AG10803 (cell line): ENCODE measurements at regions not wholly inside any gene's neighbourhood (a gene's known extent, or its start where the extent isn't known, plus 50 kb on each side); places are given as distances from the start of the nearest gene placed in this dataset.
"Not testable (repeated sequence)": the region's sequence is repeated elsewhere in the genome, so short reads cannot be mapped to it uniquely, and the experiment has no call there.

Source experiments
- DNase-seq: peaks from one replicate; pipeline ENCODE4 v3.0.0; 2010; ENCODE audit warnings: low read depth
- H3K4me3 ChIP-seq: 2 replicates; pipeline ENCODE4 v1.5.1; 2011; ENCODE audit warnings: mild to moderate bottlenecking, low read length, control low read depth
- TF ChIP-seq, protein P1 (sequence below): conservative IDR thresholded peaks from 2 replicates; pipeline ENCODE4 v1.5.1; 2011; ENCODE audit warnings: mild to moderate bottlenecking, low read length, control low read depth, inconsistent platforms

GRCh38 chr12:63508543-63508942 lies 159.8 kb downstream of the DPY19L2 start:
- TF ChIP-seq, protein P1, sequence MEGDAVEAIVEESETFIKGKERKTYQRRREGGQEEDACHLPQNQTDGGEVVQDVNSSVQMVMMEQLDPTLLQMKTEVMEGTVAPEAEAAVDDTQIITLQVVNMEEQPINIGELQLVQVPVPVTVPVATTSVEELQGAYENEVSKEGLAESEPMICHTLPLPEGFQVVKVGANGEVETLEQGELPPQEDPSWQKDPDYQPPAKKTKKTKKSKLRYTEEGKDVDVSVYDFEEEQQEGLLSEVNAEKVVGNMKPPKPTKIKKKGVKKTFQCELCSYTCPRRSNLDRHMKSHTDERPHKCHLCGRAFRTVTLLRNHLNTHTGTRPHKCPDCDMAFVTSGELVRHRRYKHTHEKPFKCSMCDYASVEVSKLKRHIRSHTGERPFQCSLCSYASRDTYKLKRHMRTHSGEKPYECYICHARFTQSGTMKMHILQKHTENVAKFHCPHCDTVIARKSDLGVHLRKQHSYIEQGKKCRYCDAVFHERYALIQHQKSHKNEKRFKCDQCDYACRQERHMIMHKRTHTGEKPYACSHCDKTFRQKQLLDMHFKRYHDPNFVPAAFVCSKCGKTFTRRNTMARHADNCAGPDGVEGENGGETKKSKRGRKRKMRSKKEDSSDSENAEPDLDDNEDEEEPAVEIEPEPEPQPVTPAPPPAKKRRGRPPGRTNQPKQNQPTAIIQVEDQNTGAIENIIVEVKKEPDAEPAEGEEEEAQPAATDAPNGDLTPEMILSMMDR = no peak
- no peak for DNase-seq
- H3K4me3 ChIP-seq = no peak overlapping the region

- H3K4me3 ChIP-seq = no peak overlapping the region
- TF ChIP-seq, protein P1 = no peak
- no peak for DNase-seq
Observed at GRCh38 chr12:63499567-63499966, 168.7 kb downstream of the DPY19L2 start.

DNA sequence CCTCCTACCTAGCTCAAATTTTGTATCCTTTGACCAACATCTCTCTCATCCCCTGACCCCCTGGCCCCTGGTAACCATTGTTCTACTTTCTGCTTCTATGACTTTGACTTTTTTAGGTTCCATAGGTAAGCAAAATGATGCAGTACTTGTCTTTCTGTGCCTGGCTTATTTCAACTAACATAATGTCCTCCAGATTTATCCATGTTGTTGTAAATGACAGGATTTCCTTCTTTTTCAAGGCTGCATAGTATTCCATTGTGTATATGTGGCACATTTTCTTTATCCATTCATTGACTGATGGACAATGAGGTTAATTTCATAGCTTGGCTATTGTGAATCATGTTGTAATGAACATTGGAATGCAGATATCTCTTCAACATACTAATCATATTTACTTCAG lies 170.1 kb downstream of the DPY19L2 start:
- no peak for DNase-seq
- TF ChIP-seq, protein P1 = no peak
- no peak overlapping the region for H3K4me3 ChIP-seq

DNA sequence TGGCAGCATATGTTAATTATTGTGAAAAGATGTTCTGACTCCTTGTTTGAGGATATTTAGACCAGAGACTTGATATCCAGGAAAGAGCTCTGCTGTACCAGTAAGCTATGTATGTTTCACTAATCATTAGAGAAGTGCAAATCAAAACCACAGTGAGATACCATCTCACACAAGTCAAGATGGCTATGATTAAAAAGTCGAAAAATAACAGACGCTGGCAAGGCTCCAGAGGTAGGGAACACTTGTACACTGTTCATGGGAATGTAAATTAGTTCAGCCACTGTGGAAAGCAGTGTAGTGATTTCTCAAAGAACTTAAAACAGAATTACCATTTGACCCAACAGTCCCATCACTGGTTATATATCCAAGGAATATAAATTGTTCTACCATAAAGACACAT lies 171.6 kb downstream of the DPY19L2 start:
- no peak for DNase-seq
- TF ChIP-seq, protein P1 = no peak
- H3K4me3 ChIP-seq = no peak overlapping the region

DNA sequence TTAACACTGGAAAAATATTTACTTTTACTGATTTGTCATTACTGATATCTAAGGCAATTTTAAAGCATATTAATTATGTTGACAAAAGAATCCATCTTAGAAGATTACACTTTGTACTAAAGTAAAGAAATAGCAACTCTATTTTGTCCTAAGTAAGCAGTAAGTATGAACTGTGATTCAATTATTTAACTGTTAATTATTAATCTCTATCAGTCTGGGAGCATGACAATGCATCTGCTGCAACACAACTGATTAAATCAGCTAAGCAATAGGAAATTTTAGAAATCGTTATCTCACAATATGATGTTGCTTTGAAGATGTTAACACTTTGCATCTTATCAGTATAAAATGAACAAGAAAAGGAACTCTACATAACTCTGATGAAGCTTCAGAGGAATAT lies 172.3 kb downstream of the DPY19L2 start:
- no peak overlapping the region for H3K4me3 ChIP-seq
- TF ChIP-seq, protein P1 = no peak
- no peak for DNase-seq

DNA sequence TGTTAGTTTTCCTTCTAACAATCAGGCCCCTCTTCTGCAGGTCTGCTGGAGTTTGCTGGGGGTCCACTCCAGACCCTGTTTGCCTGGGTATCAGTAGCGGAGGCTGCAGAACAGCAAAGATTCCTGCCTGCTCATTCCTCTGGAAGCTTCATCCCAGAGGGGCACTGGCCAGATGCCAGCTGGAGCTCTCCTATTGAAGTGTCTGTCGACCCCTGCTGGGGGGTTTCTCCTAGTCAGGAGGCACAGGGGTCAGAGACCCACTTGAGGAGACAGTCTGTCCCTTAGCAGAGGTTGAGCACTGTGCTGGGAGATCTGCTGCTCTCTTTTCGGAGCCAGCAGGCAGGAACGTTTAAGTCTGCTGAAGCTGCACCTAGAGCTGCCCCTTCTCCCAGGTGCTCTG lies 174.9 kb downstream of the DPY19L2 start:
- DNase-seq = not testable (repeated sequence)

GRCh38 chr12:63480186-63480585 lies 188.1 kb downstream of the DPY19L2 start:
- TF ChIP-seq, protein P1 = no peak
- no peak overlapping the region for H3K4me3 ChIP-seq
- DNase-seq = no peak

More for the DNA sequence above, 174.9 kb downstream of the DPY19L2 start:
- H3K4me3 ChIP-seq = not testable (repeated sequence)

DNA sequence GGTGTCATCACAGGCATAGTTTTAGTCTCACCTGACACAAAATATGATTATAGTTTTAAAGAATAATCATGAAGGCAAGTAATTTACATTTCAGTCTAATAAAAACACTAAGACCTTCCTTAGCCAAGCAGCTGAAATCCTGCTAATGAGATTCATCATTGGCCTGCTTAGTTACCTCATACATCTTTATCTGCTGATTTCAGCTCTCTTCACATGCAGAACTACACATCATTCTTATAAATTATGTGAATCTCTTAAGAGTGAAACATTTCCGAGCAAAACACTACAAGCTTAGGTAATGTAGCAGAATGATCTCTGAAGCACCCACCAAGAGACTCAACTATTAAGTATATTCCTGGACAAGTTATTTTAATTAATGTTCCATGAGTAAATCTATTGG lies 198.1 kb downstream of the DPY19L2 start:
- TF ChIP-seq, protein P1 = no peak
- H3K4me3 ChIP-seq = no peak overlapping the region
- DNase-seq = no peak
